NB4 (cell line): ENCODE measurements at regions not wholly inside any gene's neighbourhood (a gene's known extent, or its start where the extent isn't known, plus 50 kb on each side); places are given as distances from the start of the nearest gene placed in this dataset.

Experiments
- MYC ChIP-seq: IDR thresholded peaks from 2 replicates; pipeline ENCODE4 v1.6.1; 2011; ENCODE audit warnings: low read depth, low read length
- POLR2A ChIP-seq: IDR thresholded peaks from 2 replicates; pipeline ENCODE4 v1.6.1; 2011; ENCODE audit warnings: mild to moderate bottlenecking; ENCODE audit not compliant: insufficient read length; ENCODE audit errors: extremely low read depth
- TF ChIP-seq, protein P1 (sequence below): IDR thresholded peaks from one replicate; pipeline ENCODE4 v1.5.1; 2012; ENCODE audit warnings: low read depth, low read length
- TF ChIP-seq, protein P2 (sequence below): IDR thresholded peaks from 2 replicates; pipeline ENCODE4 v1.6.1; 2011; ENCODE audit warnings: low read depth, low read length

DNA sequence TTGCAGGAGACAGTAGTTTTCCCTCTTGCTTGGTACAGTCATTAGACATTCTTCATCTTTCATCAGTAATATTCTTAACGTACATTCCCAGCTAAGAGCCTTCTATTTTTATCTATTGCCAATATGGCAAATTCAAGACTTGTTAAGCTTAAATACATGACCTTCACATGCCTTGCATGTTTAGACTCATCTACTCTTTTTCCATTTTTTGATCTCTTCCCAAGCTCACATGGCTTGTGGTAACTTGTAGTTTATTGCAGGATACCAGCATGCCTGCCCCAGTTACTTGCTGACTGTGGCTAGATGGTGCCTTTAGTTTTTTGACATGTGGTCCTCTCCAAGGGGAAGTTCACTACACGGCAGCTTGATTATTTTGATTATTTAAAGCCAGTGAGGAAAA lies 729.0 kb downstream of the SLC6A15 start:
- TF ChIP-seq, protein P1, sequence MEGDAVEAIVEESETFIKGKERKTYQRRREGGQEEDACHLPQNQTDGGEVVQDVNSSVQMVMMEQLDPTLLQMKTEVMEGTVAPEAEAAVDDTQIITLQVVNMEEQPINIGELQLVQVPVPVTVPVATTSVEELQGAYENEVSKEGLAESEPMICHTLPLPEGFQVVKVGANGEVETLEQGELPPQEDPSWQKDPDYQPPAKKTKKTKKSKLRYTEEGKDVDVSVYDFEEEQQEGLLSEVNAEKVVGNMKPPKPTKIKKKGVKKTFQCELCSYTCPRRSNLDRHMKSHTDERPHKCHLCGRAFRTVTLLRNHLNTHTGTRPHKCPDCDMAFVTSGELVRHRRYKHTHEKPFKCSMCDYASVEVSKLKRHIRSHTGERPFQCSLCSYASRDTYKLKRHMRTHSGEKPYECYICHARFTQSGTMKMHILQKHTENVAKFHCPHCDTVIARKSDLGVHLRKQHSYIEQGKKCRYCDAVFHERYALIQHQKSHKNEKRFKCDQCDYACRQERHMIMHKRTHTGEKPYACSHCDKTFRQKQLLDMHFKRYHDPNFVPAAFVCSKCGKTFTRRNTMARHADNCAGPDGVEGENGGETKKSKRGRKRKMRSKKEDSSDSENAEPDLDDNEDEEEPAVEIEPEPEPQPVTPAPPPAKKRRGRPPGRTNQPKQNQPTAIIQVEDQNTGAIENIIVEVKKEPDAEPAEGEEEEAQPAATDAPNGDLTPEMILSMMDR: no peak
- no peak for TF ChIP-seq MYC
- TF ChIP-seq, protein P2, sequence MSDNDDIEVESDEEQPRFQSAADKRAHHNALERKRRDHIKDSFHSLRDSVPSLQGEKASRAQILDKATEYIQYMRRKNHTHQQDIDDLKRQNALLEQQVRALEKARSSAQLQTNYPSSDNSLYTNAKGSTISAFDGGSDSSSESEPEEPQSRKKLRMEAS: no peak
- TF ChIP-seq POLR2A: no peak
